CD4-positive, alpha-beta T cell treated with Interleukin-15 for 4 hours (primary cell): ENCODE measurements at regions not wholly inside any gene's neighbourhood (a gene's known extent, or its start where the extent isn't known, plus 50 kb on each side); places are given as distances from the start of the nearest gene placed in this dataset.
"Not testable (repeated sequence)": the region's sequence is repeated elsewhere in the genome, so short reads cannot be mapped to it uniquely, and the experiment has no call there.

Experiments used
- DNase-seq: peaks from one replicate; pipeline ENCODE4 v3.0.0-alpha.2; 2020; ENCODE audit warnings: low spot score

DNA sequence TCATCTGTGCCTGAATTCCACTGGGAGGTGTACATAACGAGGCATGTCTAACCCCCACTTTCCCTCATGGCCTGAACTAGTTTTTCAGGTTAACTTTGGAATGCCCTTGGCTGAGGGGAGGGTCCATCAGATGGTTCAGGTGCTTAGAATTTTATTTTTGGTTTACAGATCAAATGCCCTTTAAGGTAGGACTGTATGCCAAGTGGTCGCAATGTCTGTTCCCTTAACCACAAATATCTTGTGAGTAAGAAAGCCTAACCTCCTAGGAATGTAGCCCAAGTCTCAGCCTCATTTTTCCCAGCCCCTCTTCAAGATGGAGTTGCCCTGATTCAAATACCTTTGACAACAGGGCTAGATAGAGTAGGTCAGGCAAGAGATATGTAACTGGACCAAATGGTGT, 78.4 kb downstream of the RNASET2 start:
- DNase-seq: no peak

- DNase-seq: no peak
Measured at GRCh38 chr6:166877349-166877748, 79.0 kb downstream of the RNASET2 start.

DNA sequence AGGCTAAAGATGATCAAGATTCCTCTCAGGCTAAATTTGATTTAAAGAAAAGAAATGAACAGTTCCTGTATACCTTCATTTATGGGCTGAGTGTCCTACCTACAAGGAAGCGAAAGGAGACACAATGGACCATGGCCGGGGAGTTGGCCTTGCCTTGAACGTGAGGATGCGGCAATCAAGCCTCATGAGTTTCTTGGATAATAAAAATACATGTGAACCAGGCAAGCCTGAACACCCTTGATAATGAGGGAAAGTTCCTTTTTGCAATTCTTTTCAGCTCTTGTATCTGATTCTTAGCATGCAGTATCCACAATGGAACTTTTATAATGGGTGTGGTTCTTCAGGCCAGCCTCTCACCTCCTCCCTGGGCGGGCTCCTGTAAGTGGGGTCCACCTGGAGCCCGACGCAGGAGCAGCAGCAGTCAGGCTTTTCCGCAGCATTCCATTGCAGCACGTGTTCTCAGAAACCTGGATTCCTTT, 83.8 kb downstream of the RNASET2 start:
- DNase-seq: no peak

DNA sequence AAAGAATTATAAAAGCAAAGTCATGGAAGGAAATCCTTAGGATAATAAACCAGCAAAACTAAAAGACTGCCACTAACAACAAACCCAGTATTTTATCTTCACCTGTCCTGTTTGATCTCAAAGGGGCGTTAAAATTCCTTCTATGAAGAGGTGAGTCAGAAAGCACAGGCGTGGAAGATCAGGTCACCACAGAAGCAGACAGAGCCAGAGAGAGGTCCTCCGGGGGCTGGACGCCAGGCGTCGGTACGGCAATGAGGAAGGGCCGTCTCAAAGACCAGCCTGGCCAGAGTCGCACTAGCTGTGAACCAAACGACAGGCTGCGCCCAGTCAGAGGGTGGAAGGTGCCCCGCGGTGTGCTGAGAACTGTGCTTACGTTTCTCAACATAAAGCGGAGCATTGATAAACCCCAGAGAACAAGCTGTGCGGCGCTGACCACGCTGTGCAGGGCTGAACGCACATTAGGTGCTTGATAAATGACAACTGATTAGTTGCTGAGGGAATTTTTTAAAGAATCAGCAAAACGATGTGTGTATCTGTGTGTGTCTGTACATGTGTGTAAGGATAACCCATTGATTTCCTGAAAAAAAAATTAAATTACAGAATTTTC, 85.6 kb downstream of the RNASET2 start:
- DNase-seq: no peak

GRCh38 chr6:166866839-166867637, 89.3 kb downstream of the RNASET2 start:
- no peak for DNase-seq

GRCh38 chr6:166864333-166864732, 92.0 kb downstream of the RNASET2 start:
- no peak for DNase-seq

- no peak for DNase-seq
Measured at GRCh38 chr6:166862978-166863530, 93.3 kb downstream of the RNASET2 start.

GRCh38 chr6:166862287-166862977, 93.9 kb downstream of the RNASET2 start:
- DNase-seq: peak; percentile 34

GRCh38 chr6:166861961-166862286, 94.4 kb downstream of the RNASET2 start:
- DNase-seq: no peak

DNA sequence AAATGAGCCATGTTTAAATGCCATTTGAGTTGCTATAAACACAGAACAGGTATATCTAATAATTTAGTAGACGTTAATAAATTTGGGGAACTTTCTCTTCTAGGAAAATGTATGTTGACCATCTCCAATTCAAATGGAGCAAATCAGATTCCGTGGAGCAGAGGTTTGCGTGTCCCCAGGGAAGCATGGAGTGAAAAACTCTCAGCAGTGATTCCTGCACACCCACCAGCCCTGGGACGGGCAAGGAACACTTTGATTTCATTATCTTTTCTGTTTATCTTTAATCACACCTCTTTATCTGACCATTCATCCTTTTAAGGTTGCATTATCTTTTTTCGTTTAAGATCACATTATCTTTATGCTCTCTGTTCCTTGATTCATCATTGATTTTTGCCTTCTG, 95.0 kb downstream of the RNASET2 start:
- no peak for DNase-seq

- DNase-seq: no peak
Measured at GRCh38 chr6:166860392-166860791, 96.0 kb downstream of the RNASET2 start.

DNA sequence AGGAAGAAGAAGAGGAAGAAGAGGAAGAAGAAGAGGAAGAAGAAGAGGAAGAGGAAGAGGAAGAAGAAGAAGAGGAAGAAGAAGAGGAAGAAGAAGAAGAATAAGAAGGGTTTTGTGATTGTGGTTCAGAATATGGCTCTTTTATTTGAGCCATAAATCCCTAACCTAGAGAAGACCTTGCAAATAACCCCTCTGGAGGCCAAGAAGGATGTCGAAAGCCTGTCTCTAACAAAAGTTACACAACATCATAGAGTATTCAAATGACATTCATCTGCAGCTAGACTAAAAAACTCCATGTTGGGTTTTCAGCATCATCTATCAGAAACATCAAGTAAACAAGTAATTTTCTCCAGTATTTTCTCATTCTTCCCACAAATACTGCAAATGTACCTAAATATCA, 100.9 kb downstream of the RNASET2 start:
- no peak for DNase-seq

DNA sequence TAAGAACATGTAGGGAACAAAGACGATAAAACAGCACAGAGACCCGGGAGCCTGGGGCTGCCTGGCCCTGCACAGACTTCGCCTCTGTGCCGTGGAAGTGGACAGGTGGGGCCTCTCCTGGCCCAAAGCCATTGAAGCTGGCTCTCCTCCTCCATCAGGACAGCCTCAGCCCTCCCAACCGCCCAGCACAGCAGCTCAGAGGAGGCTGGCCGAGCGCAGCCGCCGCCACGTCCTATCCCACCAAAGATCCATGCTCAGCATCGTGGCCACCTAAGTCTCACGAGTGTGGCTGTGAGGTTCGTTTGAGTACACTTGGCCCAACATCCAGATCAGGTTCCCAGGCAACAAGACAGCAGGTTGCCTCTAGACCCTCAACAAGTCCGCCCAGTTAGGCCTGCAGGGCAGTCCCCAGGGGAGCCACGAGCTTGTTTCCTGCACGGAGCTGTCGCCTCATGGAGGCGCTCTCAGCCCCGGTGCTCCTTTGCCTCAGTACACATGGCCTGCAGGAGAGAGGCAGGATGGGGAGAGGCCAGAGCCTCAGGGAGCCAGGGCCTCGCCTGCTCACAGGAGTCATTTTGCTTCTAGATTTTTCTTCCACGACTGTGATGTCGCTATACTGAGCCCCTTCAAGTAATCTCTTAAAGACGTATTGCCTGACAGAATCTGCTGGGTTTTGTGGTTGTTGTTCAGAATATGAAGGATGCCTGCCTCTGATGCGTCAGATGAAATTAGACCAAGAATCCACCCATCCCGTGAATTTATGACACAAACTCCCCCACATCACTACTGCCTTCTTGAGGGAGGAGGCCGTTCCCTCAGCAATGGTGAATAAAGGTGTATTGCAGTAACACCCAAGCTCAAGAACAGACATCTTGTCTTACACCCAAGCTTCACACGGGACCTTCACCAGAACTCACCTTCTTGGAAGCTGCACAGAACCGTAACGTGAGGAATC, 102.7 kb downstream of the RNASET2 start:
- DNase-seq: no peak

GRCh38 chr6:166852451-166852975, 103.8 kb downstream of the RNASET2 start:
- DNase-seq: no peak

DNA sequence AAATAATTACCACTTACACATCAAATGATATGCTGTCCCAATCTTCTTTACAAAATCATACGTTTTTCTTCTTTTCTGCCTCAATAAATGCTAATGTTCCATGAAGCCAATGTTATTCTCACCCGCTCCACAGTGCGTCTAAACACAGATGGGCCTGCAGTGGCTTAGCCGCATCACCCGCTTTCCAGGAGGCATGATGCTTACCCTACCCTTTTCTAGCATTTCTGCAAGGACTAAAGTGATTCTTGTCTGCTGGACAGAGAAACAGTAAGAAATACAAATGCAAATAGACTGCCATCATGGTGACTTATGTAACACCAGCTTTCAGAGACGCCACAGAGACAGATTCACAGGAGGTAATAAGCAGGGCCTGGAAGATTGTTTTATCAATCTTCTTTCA, 104.4 kb downstream of the RNASET2 start:
- no peak for DNase-seq

- DNase-seq: no peak
Measured at GRCh38 chr6:166851426-166851825, 104.9 kb downstream of the RNASET2 start.

GRCh38 chr6:166850677-166851076, 105.7 kb downstream of the RNASET2 start:
- DNase-seq: no peak

- no peak for DNase-seq
Measured at GRCh38 chr6:166849749-166850183, 106.6 kb downstream of the RNASET2 start.

DNA sequence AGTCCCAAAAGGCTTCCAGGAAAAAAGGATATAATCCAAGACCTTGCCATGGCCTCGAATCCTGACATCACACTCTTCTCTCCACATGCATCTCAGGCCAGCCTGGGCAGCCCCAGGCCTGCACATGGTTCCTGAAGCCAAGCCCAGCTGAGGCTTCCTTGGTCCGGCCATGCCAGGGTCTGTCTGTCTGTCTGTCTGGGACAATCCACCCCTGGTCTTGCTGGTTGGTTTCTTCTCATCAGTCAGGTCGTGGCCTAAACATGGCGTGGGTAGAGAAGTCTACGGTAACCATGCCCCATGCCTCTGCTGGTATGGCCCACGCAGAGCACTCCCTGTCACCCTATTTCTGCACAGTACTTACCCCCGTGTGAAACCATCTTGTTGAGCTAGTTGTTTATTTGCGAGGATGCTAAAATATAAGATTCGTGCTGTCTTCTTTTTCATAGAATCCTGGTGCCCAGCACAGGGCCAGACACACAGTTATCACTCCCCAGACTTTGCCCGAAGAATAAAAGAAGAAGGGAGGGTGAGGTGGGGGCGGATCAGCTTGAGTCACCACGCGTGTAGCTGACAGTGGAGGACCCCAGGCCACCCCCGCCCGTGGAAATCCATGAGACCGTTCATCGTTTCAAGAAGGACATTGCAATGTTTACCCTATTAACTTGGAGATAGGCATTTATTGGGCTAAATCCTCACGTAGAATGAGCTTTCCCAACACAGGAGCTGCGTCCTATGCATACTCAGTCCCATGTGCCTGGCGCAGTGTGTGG, 107.2 kb downstream of the RNASET2 start:
- no peak for DNase-seq

GRCh38 chr6:166846446-166847142, 109.8 kb downstream of the RNASET2 start:
- not testable (repeated sequence) for DNase-seq
